ENCODE measurements at regions not wholly inside any gene's neighbourhood (a gene's known extent, or its start where the extent isn't known, plus 50 kb on each side); places are given as distances from the start of the nearest gene placed in this dataset.
A peak's percentile ranks its signal among the peaks of the same experiment; 100 is the strongest.

DNA sequence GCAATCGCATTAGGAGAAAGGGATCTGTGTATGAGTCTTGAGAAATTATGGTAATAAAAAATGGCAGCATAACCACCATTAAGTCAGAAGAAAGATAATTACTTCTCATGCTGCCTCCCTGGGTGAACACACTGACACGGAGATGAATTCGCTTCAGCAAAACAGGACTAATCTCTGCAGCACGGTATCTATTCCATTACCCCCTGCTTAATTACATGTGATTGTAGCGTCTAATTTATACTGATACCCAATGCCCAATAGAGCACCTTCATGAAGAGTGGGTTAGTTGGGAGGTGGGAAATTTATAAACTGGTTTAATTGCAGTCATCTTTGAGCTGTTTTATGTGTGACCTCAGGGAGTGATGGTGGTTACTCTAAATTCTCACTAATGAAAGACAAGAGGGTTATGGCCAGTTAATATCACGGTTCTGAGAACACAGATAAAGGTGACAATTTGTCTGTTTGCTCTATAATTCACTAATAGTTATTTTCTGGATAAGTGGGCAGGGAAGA is 476.2 kb upstream of the SULF2 start:
- no peak for DNase-seq

DNA sequence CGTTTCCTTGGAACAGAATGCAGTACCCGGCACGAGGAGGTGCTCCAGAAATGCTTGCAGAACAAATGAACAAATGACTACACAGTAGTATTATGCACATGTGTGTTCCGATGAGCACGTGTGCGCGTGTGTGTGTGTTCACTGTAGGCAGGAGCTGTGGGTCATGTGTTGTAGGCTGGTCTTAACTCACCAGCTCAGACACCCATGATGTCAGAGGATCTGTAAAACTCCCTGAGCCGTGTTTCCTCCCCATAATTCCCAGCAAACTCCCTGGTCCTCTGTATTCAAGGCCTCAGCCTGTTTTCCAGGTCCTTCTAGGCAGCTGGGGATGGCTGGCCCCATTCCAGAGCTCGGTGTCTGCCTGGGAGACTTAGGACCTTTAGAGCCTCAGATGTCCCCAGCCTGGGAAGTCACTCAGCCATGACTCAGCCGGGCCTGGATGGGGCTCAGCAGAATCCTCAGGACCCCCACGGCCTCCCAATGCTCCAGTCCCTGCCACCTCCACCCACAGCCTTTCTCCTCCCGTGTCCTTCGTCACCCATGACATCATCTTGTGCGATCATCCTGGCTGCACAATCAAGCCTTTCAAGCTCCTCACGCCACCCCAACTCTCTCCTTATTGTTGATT is 475.0 kb upstream of the SULF2 start:
- DNase-seq = peak; percentile 66

DNA sequence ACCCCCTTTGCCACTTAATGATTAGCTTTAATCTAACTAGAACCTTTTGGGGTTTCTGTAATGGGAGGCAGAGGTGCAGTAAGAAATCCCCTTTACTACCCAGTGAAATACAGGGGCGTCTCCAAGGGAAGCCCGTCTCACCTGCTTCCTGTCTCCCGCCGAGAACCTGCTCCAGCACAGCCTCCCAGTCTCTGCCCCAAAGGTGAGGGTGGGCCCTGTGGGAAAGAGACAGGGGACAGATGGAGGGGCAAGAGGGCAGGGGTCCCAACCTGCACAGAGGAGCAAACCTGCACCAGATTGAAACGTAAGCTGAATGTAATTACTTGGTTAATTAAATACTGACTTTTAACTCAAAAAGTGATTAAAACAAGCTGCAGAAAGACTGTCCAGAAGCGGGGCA is 474.2 kb upstream of the SULF2 start:
- no peak for DNase-seq

DNA sequence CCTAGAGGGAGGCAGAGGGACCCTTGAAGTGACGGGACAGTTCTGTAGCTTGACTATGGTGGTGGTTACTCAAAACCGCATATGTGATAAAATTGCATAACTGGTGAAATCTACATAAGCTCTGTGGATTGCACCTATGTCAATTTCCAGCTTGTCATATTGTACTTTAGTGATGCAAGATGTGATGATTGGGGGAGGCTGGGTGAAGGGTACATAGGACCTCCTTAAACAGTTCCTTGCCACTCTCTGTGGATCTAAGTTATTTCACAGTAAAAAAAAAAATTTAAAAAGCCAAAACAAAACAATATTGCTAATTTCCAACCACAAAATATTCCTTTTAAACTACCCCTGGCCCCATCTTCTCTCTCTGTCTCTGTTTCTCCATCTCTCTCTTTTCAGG is 472.6 kb upstream of the SULF2 start:
- DNase-seq = no peak

DNA sequence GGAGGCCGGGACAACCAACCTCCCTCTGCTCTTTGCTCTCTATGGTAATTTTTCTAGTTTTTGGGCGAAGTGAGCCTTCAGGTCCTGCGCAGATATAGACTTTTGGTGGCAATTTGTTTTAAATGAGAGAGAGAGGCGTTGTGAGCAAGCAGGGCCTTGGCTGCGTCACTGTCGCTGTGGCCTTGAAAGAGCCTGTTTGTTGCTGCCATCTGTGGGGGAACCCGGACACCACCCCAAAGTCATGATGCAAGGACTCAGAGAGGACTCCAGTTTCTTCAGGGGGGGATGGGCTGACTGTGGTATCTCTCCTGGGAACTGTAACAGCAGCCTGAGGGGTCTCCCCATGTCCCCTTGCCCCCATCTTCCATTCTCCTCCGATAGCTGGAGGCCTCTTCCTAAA is 462.7 kb upstream of the SULF2 start:
- DNase-seq = no peak

DNA sequence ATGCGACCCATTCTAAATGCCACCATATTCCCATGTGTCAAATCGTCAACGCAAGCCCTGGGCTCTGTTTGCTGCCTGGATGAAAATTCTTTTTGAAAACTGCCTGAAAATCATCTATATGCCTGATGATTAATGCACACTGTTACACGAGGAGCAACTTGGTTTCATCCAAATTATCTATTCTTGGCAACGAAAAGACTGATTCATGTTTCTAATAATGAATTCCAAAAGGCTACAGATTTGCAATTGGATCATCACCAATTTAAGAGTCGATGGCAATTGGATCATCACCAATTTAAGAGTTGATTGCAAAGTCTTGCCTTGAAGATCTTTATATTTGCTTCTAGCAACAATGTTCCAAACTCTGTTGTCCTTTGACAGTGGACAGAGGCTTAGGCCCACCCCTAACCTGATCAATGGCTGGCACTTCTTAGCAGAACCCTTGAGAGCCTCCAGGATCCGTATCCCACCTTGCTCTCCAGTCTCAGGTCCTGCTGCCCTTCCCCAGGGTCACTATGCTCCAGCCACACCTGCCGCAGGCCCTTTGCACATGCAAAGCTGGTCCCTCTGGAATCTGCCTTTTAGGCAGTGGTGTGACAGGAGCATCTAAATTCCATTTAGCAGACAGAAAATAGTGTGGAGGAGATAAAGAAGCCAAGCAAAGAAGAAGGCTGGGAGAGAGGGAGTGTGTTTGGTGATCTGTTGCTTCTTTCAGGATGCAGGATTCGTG is 460.9 kb upstream of the SULF2 start:
- no peak for DNase-seq

DNA sequence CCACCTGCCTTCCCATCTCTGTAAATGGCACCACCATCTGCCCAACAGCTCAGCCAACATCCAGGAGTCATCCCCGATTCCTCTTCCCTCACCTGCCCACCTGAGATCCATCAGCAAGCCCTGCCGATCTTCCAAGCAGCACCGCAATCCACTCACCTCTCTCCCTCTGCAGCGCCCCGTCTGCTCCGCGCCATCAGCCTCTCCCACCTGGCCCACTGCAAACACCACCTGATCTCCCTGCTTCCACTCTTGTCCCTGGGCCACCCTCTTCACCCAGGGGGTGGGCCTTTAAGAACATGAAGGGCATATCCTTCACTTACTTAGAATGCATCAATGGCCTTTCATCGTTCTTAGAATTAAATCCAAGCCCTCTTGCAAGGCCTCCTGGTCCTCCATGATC is 457.3 kb upstream of the SULF2 start:
- DNase-seq = peak; percentile 59

DNA sequence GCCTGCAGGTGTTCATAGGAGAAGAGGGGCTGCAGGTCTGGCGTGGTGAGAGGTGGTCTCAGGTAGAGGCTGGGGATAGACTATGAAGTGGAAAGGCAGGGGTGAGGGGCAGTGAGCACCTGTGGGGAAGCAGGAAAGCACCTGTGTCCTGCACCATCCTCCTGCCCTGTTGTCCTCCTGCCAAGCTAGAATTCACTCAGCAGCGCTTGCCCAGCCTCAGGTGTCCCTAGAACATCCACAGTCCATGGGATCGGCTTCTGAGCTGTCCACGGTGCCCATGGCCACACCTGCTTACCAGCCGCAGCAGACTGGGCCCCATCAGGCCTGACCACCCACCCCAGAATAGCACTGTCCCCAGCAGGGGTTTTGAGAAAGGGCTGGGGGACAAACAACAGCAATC is 456.2 kb upstream of the SULF2 start:
- DNase-seq = no peak

DNA sequence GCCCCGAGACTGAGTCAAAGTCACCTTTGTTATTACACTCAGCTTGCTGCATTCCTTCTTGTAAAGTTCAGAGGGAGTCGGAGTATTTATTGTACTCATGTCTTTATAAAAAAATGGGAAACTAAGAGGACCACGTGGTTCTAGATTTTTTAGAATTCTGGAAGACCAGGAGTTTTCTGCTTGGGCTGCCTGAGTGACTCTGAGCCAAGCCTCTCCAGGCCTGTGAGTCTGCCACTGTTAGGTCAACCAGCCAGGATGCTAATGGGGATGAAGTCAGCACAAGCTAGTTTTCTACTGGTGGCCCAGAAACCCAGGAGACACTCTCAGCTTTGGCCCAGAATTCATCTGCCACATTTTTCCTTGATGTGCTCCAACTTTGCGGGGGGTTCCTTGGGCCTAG is 453.5 kb upstream of the SULF2 start:
- no peak for DNase-seq

- DNase-seq = no peak
Measured at GRCh38 chr20:48238326-48238725, 453.0 kb upstream of the SULF2 start.

DNA sequence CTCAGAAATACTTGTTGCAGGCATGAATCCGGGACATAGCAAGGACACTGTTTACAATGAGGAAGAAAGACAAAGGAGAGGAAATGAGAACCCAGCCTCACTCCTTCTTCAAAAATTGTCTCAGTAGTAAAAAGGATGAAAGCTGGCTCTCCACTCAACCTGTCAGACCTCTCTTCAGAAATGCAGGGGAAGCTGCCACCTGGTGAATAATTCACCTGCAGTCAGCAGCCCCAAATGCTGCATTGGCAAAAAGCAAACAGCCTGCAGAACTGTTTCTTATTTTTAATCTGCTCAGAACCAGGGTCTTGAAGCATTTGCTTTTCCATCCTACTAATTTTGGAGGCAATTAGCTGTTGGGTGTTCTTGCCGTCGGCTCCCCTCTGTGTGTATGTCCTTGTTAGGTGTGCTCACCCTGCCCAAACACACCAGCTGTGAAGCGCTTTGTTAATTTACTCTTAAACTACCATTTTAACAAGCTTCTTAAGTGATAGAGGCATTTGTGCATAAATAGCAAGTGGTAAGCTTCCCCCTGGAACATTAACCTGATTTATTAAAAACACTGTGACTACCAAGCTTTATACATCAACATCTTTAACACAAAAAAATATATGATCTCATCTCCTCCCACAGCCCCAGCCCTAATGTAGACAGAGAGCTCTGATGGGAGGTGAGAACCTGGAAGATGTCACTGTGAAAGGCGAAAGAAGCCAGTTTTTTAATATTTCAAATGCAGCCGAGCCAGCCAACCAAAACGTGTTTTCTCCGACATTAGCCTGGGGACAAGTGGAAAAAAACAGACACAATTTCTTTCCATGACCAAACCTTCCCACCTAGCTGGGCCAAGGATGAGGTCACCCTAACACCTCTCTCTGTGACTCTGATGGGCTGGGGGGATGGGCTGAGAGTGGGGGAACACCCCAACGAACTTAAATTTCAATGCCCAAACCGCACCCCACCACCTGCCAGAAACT is 451.0 kb upstream of the SULF2 start:
- peak; percentile 65 for DNase-seq

DNA sequence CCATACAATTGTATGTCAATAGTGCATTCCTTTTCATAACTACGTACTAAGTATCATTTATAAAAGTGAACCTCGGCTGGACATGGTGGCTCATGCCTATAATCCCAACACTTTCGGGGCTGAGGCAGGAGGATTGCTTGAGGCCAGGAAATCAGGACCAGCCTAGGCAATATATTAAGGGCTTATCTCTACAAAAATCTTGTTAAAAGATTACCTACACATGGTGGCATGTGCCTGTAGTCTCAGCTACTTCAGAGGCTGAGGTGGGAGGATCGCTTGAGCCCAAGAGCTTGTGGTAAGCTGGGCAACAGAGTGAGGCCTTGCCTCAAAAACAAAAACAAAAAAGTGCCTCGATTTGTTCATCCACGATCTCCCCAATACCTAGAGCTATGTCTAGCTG is 449.7 kb upstream of the SULF2 start:
- no peak for DNase-seq

DNA sequence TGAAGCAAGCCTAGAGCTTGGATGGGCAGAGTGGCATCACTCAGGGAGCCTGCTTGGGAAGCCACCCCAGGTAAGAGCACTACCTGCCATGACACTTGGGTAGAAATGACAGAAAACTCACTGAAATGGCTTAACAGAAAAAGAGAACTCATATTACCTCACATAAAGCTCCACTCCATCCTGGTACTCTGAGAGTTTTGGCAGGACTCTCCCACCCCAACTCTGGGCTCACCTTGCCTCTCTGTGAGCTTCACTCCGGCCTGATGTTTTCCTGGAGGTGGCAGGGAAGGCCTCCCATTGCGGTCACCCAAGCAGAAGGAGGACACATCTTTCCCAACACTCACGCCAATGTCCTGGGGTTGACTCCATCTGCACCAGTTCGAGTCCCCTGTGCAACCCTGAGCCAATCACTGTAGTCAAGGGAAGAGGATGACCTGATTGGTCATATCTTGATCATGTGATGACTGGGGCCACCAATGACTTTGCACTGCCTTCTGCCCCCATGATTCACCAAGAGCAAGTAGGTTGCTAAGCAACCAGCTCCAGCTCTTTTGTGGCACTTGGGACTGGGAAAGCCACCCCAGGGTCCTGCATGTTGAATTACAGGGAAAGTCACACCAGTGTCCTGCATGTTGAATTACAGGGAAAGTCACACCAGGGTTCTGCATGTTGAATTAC is 446.1 kb upstream of the SULF2 start:
- no peak for DNase-seq

DNA sequence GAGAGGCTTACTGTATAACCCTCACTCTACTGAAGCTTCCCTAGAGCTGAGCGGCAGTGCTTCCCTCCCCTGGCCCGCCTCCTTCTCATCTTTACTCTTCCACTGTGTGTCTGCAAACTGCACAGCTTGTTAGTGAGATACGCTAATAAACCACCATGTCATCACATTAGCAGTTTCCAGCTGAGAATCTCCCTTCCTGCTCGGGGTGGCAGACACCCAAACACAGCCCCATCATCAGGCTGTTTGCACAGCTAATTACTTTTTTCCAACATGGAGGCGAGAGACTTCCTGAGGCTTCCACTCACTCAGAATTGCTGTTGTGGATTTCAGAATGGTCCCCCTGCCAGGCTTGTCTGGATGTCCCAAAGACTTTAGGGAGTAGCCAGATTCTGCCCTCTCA is 444.9 kb upstream of the SULF2 start:
- no peak for DNase-seq

GRCh38 chr20:48227381-48227780 is 442.1 kb upstream of the SULF2 start:
- no peak for DNase-seq

- DNase-seq = no peak
Measured at GRCh38 chr20:48226642-48227041, 441.4 kb upstream of the SULF2 start.

DNA sequence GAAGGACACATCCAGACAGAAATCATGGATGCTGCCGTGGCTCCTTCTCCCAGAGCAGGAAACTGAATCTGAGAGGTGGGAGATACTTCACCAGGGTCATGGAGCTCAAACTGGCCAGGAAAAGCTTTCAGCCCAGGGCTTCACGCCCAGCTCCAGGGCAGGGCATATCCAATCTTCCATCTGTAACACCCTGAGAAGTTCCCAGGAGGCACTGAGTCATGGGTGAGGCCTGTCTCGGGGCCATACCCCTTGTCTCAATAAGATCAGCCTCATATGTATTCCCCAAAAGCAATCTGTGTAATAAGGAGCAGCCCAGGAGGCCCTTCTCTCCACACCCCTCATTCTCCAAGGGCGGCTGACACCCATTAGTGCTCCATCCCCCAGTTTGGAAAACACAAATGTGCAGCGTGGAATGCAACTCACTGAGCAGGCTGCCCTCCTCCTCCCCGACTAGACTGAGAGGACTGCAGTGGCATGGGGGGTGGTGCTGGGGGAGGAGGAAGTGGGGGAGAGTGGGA is 439.3 kb upstream of the SULF2 start:
- no peak for DNase-seq

- no peak for DNase-seq
Measured at GRCh38 chr20:48223715-48224114, 438.4 kb upstream of the SULF2 start.

DNA sequence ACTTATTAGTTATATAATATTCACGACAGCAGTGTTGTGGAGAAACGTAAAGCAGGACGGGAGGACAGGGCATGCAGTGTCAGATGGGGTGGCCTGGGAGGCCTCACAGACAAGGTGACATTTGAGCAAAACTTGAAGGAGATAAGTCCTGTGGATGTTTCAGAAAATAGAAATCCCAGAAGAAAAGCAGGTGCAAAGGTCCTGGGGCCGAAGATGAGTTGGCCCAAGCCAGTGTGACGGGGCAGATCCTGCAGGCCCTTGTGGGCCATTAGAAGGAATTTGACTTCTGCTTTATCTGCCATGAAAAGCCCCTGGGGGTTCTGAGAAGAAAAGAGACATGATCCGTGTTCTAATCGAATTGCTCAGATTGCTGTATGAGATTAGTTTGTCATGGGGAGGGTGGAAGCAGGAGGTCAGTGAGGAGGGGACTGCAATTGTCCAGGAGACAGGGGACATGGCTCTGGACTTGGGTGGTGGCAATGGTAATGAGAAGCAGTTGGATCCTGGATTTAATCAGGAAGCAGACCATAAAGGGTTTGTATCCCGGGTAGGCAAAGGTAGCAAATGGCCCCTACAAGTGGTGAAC is 437.4 kb upstream of the SULF2 start:
- no peak for DNase-seq

GRCh38 chr20:48220033-48220633 is 434.9 kb upstream of the SULF2 start:
- DNase-seq = no peak

- DNase-seq = no peak
Measured at GRCh38 chr20:48219306-48219705, 434.0 kb upstream of the SULF2 start.

DNA sequence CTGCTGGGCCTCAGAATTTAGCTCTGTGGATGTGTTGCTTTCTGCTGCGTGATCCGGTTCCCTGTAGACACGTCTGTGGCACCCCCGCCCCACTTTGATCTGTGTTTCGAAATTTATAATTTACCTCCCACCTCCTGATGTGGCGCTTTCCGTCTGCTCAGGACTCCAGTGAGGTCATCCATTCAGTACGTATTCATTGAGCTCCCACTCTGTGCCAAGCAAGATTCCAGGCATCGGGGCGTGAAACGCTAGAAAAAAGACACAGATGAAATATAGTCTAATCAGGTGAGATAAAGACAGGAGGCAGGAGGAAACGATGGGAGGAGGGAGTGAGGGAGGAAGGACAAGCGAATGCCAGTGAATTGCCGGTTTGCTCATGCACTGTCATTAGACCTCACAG is 431.9 kb upstream of the SULF2 start:
- DNase-seq = no peak
